ENCODE measurements at regions not wholly inside any gene's neighbourhood (a gene's known extent, or its start where the extent isn't known, plus 50 kb on each side); places are given as distances from the start of the nearest gene placed in this dataset.

DNA sequence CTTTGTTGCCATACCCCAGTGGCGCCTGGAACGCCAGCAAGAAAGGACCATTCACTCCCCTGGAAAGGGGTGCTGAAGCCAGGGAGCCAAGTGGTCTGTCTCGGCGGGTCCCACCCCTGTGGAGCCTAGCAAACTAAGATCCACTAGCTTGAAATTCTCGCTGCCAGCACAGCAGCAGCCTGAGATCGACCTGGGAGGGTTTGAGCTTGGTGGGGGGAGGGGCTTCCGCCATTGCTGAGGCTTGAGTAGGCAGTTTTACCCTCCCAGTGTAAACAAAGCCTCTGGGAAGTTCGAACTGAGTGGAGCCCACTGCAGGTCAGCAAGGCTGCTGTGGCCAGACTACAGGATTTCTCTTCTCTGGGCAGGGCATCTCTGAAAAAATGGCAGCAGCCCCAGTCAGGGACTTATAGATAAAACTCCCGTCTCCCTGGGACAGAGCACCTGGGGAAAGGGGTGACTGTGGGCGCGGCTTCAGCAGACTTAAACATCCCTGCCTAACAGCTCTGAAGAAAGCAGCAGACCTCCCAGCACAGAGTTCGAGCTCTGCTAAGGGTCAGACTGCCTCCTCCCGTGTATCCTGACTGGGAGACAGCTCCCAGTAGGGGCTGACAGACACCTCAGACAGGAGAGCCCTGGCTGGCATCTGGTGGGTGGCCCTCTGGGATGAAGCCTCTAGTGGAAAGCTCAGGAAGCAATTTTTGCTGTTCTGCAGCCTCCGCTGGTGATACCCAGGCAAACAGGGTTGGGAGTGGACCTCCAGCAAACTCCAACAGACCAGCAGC is 281.1 kb upstream of the SP4 start:
- DNase-seq (ENCODE audit: low read depth), result no peak

DNA sequence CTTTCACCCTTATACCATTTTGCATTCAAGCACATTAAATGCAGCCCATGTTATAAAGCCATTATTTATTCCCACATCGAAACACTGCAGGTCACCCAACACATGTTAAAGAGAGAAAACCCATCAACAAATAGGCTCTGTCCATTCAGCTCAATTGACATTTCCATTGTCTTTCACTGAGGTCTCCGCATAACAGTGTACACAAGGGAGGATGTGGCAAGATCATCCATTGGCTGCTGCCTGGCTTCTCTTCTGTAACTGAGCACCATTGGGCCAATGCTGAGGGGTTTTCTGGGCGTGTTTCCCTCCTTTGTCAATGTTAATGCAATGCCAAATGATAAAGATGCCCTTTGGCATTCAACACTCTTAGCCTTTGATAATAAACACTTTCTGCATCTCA is 278.1 kb upstream of the SP4 start:
- DNase-seq (ENCODE audit: low read depth), result no peak

DNA sequence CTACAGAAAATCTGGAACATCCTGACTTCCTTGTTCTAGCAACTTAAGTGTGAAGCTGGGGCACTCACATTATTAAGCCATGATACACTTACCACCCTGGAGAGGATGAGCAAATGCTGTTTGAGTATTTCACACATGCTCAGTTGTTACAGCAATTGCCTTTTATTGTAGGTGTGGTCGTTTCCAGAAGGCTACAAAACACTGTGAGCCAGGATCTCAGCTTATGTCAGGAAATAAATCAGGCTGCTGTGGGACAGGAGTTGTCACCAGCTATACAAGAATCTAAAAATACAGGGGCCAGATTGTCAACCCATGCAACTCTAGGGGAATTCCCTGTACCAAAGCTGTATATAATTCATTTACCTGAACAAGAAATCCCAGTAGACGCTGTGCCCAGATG is 273.3 kb upstream of the SP4 start:
- no peak for DNase-seq (ENCODE audit: low read depth)

DNA sequence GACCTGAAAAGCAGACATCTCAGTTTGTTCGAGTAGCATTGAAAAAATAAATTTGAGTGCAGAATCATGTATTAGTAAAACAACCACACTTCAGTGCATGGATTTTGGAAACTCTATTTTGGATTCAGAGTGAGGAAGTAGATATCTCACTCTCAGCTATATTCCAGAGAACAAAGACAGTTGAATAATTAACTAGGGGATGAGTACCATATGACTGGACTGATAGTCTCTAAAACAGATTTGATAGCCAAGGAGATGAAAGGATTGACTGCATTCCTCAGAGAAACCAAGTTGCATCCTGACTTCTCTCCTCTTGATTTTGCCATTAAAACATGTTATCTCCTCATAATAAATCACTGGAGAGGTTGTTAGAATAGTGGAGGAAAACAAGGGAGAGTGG is 268.4 kb upstream of the SP4 start:
- no peak for DNase-seq (ENCODE audit: low read depth)

DNA sequence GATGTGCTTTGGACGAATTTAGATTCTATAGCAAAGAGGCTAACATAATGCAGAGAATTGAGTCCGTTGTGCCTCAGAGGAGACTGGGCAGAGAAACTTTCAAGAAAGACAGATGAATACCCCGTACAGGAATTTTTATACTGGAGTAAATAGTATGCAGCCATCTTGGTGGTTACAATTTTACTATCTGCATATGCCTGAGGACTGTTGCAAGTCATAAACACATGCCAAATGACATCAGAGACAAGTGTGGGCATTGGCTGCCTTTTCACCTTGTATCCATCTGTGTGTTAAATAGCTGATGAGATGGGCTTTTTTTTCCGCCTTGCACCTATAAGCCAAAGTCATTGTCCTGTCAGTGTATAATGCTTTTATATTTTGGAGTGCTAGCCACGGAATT is 267.5 kb upstream of the SP4 start:
- no peak for DNase-seq (ENCODE audit: low read depth)

DNA sequence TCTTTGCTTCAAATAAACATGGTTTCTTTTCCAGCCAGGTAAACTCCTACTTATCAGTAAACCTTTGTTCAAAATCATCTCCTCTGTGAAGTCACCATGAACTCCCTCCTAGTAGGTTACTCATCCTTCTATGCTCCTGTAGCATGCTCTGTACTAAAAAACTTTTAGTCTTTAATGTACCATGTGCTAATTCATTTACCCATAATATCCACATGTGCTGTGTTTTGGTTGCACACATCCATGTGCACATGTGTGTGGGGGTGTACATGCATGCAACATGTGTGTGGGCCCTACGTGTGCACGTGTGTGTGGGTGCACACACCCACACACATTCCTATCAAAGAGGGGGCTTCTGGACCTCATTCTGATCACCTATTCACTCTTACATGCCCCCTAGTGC is 259.9 kb upstream of the SP4 start:
- no peak for DNase-seq (ENCODE audit: low read depth)

DNA sequence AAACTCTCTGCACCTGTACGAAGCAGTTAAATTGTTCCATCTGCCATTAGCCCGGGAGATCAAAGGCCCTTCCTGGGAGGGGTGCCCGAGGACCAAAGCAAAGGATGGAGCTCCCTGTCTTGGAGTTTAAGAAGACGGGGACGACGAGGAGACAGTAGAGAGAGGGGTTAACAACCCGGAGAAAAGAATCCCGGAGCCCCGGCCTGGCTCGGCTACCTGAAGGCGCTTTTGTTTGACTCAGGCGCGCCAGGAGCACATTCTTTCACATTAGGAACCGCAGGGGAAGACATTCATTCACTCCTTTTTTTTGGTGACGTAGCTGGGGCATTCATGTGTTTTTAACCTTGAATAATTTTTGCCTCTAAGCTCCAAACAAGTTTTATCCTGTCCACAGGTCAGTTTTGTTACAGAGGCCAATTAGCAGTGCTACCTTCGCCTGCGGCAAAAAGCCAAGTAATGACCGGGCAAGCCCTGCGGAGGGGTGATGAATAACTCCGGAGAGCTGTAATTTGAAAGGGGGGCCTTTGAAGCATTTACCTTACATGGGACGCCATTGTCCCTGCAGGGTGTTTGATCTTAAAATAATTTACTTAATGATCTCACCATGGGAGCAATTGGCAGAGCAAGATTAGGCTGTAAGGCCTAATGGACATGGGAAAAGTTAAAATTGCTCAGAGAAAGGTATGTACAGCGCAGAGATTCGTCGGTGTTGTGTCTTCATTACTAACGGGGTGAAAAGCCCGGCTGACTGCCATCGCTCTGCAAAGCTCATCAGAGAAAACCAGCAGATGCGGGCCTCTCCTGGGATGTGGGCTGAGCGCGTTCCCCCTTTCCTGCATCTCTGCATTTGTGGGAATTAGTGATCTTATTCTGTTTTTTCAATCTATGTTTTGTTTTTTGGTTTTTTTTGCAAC is 258.0 kb upstream of the SP4 start:
- DNase-seq (ENCODE audit: low read depth), result no peak

DNA sequence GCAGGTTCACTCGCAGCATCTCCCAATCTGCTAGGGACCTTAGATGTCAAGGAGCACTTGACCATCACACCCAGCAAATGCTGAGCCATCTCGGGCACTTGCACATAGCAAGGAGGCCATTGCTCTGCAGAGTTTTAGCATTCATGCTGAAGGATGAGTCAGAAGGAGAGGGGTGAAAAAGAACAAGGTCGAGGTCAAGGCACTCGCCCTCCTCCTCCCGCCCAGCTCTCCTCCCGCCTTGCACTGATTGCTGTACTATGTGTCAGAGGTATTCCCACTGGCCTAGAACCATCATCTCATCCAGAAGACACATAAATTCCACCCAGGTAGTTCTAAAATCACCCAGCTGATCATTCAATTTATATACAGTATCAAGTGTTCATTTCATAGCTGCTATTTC is 255.1 kb upstream of the SP4 start:
- DNase-seq (ENCODE audit: low read depth), result no peak

DNA sequence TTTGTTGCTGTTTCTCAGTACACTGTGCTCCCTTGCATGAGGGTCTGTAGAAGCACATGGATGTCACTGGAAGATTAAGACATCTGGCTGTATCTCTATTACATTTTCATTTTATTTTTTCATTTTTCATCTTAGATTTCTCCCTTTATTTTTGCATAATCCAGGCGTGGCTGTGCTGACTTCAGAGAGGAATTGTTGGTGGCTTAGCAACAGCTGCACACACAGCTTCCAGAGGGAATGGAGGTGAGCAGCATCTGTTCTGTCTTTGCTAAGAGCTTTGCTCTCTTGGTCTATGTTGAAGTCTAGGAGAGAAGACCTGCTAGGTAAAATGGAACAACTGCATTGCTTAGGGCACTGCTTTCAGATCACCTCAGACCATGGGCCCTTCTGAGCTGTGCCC is 254.4 kb upstream of the SP4 start:
- no peak for DNase-seq (ENCODE audit: low read depth)

DNA sequence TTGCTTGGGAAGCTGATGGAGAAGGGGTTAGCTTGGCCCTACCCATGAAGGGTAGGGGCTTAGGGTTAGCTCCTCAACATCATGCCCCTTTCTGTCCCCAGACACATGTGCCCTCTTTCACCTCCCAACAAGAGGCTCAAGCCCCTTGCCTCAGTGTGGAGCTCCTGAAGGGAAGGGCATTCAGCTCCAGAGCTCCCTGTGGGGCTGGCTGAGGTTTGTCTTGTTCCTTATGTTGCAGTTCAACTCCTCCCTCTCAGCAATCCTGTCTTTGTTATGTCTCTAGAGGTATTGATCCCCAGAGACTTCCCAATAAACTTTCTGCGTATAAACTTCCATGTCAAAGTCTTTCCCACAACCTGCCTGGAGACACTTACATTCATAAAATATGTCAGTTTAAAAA is 252.2 kb upstream of the SP4 start:
- DNase-seq (ENCODE audit: low read depth), result no peak

DNA sequence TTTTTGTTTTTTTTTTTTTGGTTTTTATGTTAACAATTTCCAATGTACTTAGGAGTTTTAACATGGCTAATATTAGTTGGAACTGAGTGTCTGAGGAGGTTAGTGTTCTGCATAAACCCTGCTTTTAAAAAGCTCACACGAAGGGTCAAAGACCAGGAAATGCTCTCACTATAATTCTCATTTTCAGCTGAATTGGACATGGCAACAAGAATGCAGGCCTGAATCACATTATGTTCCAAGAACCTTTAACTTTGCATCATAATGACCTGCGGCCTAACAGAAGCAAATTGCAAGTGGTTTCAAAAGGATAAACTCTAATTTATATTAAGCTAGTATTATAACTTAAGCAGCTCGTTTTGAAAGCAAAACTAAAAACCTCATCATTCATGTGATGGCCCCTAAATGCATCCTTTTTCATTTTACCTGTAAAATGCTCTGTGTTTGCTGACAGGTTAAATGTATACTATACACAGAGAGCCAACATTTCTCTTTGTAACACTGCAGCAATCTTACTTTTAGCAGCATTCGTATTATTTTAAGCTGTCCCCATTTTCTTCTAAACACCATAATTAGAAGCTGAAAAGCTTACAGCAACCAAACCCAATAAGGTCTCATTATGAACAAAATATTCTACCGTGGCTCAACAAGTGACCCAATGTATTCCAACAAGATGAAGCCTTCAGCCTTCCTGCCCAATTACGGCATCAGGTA is 242.8 kb upstream of the SP4 start:
- DNase-seq (ENCODE audit: low read depth), result no peak

DNA sequence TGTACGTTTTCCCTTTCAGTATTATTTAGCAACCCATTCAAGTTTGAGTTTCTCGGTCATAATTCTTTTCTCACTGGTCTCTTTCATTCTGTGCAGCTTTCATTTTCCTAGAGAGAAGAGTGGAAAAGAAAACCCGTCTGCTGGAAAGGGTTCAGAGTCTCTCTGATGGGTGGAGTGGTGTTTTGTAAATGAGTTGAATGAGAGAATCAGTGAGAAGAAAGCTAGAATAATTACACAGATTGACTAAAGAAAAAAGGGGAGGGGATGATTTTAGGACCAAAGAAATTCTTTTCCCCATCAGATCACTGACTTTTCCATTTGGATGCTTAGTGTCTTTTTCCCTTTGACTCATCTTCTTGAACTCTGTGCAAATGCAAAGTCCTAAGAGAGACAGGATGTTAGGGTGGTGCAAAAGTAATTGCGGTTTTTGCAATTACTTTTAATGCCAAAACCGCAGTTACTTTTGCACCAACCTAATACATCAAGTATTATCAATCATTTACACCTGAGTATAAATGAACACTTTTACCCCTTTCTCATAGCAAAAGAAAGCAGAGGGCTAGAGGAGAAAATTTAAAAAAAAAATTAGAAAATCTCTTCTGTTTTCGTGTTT is 242.1 kb upstream of the SP4 start:
- DNase-seq (ENCODE audit: low read depth), result no peak

DNA sequence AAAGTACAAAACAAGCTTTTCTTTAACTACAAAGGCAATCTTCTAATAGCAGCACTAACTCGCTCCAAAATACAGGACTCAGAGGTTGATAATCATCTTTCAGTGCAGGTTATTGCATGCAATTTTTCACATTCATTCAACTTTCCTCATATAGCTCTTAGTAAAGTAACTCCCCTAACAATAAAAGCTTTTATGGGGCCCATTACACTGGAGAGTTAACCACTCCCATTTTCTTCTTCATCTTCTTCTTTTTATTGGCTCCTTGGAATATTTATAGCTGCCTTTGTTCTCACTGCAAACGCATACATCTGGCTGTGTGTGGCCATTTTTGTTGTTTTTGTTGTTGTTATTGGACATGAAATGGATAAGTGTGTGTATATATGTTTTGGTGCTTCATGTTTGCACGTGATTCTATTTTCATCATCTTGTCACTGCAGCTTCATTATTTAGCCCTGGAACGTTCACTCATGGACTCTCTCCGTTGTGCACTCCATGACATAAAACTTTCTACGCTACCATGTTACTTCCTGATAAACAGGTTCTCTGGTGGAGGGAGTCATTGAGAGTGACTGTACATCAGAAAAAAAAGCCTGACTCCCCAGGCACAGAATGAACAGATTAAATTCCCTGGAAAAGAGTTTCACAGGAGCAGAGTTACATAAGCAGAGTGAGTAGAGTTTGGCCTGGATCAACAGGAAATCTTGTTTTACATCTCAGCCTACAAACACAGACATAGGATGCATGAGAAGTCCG is 236.4 kb upstream of the SP4 start:
- DNase-seq (ENCODE audit: low read depth), result no peak

DNA sequence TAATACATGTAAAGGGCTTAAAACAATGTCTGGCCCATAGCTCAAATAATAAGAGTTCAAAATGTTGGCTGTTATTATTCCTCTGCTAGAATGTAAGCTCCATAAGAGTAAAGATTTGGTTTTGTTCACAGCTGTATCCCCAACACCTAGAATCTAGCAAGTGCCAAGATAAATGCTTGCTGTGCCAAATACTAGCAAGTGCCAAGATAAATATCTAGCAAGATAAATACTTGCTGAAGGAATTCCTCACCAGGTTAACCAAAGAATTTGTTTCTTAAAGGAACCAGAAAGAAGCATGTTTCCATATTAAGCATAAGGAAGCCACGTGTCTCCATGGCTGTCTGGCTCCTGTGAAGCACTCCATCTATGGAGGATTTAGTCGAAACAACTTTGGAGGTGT is 235.2 kb upstream of the SP4 start:
- no peak for DNase-seq (ENCODE audit: low read depth)

DNA sequence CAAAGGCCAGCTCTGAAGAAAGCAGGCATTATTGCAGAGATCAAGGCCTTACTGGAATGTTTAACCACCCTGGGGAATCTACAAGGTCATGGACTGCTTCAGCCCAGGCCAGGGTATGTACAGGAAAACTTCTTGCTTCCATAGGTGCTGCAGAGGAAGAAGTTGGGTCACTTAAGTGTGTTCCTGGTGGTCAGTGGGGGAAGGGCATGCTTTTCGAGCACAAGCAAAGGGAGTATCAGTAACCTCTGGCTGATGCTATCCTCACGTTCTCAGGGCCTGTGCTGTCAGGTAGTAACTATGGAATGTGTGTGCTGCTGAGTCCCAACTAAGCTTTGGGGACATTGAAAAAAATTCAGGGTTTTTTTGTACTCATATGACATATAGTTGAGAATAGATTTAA is 234.0 kb upstream of the SP4 start:
- DNase-seq (ENCODE audit: low read depth), result no peak

DNA sequence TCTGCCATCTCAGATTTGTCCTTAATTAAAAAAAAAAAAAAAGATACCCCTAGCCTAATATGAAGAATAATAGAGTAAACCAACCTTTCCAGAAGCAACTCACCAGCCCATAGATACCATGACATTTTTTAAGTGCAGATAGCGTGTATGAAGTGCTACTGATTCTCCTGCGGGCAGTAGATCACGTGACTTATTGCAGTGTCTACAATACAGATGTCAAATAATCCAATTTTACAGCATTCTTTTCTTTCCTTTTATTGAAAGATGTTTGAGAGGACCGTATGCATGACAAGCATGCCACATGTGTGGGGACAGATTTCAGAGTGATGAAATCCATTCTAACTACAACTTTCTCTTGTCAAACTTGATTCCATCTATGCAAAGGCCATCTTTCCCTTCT is 232.9 kb upstream of the SP4 start:
- DNase-seq (ENCODE audit: low read depth), result no peak

DNA sequence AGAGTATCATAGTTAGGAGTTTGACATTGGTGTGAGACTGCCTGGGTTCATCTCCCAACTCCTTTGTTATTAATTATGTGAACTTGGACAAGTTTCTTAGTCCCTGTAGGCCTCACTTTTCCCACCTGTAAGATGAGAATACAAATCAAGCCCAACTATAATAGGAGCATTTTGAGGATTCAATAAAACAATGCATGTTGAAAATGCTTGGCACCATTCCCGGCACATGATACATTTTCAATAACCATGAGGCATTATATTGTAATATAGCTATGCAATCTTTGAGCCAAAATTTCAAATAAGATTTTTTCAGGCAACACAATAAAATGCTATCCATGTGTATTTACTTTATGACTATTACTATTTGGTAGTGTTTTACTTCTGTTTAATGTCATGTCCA is 229.0 kb upstream of the SP4 start:
- DNase-seq (ENCODE audit: low read depth), result no peak

DNA sequence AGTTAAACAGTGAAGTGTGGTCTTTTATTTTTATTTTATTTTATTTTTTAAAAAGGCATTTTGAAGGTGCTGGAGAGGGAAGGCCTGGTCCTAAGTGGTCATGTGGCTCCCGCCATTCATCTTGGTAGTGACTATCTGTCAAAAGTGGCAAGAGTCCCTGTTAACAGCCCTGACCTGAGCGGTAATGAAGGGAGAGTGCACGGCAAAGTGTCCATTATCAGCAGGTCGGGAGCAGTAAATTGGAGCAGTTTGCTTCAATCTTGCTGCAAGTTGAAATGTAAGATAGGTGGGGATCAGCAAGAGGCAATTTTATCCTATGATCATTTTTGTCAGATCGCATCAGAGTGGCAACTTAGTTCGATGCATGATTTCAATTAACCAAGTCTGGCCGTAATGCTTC is 227.4 kb upstream of the SP4 start:
- DNase-seq (ENCODE audit: low read depth), result no peak

DNA sequence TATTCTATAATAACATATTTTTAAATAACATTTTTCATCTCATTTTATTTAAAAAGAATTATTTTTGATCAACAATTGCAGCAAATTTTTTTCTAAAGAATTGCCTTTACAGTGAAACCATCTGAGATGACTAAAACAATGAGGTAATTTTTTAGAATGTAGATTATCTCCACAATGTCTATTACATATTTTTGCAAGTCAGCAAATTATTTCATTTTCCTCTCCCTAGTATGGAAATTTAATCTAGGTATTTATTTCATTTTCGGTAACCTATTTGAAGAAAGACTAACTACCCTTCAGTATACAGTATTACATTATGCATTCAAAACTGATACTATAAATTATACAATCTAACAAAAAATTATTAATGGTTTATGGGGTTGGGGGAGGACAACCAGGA is 213.2 kb upstream of the SP4 start:
- no peak for DNase-seq (ENCODE audit: low read depth)

DNA sequence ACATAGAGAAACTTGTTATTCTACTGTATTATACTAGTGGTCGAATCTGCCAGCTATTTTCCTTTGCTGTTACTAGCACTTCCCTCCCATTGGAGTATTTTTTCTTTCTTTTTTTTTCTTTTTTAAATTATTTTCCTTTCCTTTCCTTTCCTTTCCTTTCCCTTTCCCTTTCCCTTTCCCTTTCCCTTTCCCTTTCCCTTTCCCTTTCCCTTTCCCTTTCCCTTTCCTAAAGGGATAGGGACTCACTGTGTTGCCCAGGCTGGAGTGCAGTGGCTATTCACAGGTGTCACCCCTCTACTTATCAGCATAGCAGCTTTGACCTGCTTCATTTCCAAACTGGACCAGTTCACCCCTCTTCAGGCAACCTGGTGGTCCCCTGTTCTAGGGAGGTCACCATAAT is 212.6 kb upstream of the SP4 start:
- no peak for DNase-seq (ENCODE audit: low read depth)

DNA sequence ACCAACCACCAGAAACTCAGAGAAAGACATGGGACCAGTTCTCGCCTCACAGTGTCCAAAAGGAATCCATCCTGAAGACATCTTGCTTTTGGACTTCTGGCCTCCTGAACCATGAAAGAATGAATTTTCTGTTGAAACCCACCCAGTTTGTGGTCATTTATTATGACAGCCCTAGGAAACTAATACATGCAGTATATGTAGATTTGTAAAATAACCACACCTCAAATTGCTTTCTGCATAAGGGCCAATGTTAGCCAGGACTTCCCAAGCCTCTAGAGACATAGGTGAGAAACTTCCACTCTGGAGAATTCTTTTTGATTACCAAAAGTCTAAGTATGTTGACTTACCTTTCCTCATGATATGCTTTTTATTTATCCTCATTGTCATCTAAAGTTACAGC is 210.5 kb upstream of the SP4 start:
- DNase-seq (ENCODE audit: low read depth), result no peak

DNA sequence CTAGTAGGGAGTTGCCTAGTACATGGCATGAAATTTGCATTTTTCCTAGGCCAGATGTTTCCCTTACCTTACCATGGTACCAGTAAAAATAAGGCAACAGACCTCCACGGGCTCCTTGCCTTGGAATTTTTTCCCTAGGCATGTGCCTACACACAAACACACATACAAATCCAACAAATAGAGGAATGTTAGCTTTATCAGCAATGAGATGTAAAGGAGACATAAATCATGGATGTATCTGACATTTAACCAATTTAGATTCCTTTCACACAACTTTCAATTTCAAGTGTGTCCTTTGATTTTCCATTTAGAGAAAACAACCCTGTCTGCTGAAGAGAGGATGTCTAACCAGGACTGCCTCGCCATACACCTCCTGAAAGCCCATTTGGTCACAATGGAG is 209.7 kb upstream of the SP4 start:
- DNase-seq (ENCODE audit: low read depth), result no peak

Measured in stimulated activated CD8-positive, alpha-beta memory T cell treated with anti-CD3 and anti-CD28 coated beads, Interleukin-12 subunit alpha, Interleukin-12 subunit beta, amount 100 ng/mL, for 4 hours (primary cell).